GM21825 (cell line): ENCODE measurements at regions not wholly inside any gene's neighbourhood (a gene's known extent, or its start where the extent isn't known, plus 50 kb on each side); places are given as distances from the start of the nearest gene placed in this dataset.
"Not testable (repeated sequence)": the region's sequence is repeated elsewhere in the genome, so short reads cannot be mapped to it uniquely, and the experiment has no call there.

ENCODE experiments used
- ATAC-seq: cut with Tn5 transposase; IDR thresholded peaks from one replicate; pipeline ENCODE4 v1.9.1; 2021; ENCODE audit warnings: mild to moderate bottlenecking, moderate library complexity; ENCODE audit not compliant: unreplicated experiment

- ATAC-seq: no peak
Observed at GRCh38 chr5:158226496-158226895, 367.6 kb upstream of the CLINT1 start.

- no peak for ATAC-seq
Observed at GRCh38 chr5:158224253-158224652, 365.3 kb upstream of the CLINT1 start.

GRCh38 chr5:158223054-158223600 lies 364.2 kb upstream of the CLINT1 start:
- no peak for ATAC-seq

GRCh38 chr5:158212917-158213316 lies 354.0 kb upstream of the CLINT1 start:
- ATAC-seq: no peak

- no peak for ATAC-seq
Observed at GRCh38 chr5:158212237-158212636, 353.3 kb upstream of the CLINT1 start.

- no peak for ATAC-seq
Observed at GRCh38 chr5:158209219-158209908, 350.4 kb upstream of the CLINT1 start.

- no peak for ATAC-seq
Observed at GRCh38 chr5:158207733-158208132, 348.8 kb upstream of the CLINT1 start.

- no peak for ATAC-seq
Observed at GRCh38 chr5:158205992-158206391, 347.0 kb upstream of the CLINT1 start.

- no peak for ATAC-seq
Observed at GRCh38 chr5:158203261-158203660, 344.3 kb upstream of the CLINT1 start.

GRCh38 chr5:158202801-158203200 lies 343.9 kb upstream of the CLINT1 start:
- no peak for ATAC-seq

GRCh38 chr5:158200619-158201018 lies 341.7 kb upstream of the CLINT1 start:
- no peak for ATAC-seq

- peak; percentile 92 for ATAC-seq
Observed at GRCh38 chr5:158198636-158199035, 339.7 kb upstream of the CLINT1 start.

- ATAC-seq: no peak
Observed at GRCh38 chr5:158195416-158196210, 336.7 kb upstream of the CLINT1 start.

GRCh38 chr5:158194561-158194976 lies 335.6 kb upstream of the CLINT1 start:
- no peak for ATAC-seq

- ATAC-seq: not testable (repeated sequence)
Observed at GRCh38 chr5:158193395-158193794, 334.4 kb upstream of the CLINT1 start.

GRCh38 chr5:158180407-158180806 lies 321.5 kb upstream of the CLINT1 start:
- no peak for ATAC-seq

- ATAC-seq: no peak
Observed at GRCh38 chr5:158179271-158179670, 320.3 kb upstream of the CLINT1 start.

GRCh38 chr5:158178535-158178934 lies 319.6 kb upstream of the CLINT1 start:
- ATAC-seq: no peak

GRCh38 chr5:158177146-158177545 lies 318.2 kb upstream of the CLINT1 start:
- no peak for ATAC-seq

GRCh38 chr5:158175934-158176481 lies 317.1 kb upstream of the CLINT1 start:
- no peak for ATAC-seq

- ATAC-seq: no peak
Observed at GRCh38 chr5:158174918-158175851, 316.2 kb upstream of the CLINT1 start.
